ENCODE measurements at regions not wholly inside any gene's neighbourhood (a gene's known extent, or its start where the extent isn't known, plus 50 kb on each side); places are given as distances from the start of the nearest gene placed in this dataset.

GRCh38 chr9:134489621-134490408 is 151.8 kb upstream of the COL5A1 start:
- 1% methylated on average over 13 of the region's 13 CpGs for WGBS (ENCODE audit: insufficient coverage, low coverage, missing lambda C conversion rate)
- Histone ChIP-seq H4K20me1 (replicated peaks; ENCODE audit: control insufficient read depth, insufficient read depth, low read length) (no peaks in the 10 kb centered on the region; the same call in none of the 2 replicates), H3K27me3 (ENCODE audit: control insufficient read depth in 2 of 2, insufficient read depth in 2 of 2, low read length in 2 of 2) (peaks cover 43 to 93% of the 10 kb centered on the region in 2 experiments), H3K4me1 (replicated peaks in 1 of 2; ENCODE audit: control insufficient read depth in 2 of 2, insufficient read depth in 2 of 2, low read length in 2 of 2) (no peaks in the 10 kb centered on the region), H3K9me1 (ENCODE audit: control insufficient read depth, insufficient read depth, low read length) (no peaks in the 10 kb centered on the region), H3K36me3 (ENCODE audit: control insufficient read depth, insufficient read depth, low read length) (no peaks in the 10 kb centered on the region), H3K4me2 (ENCODE audit: insufficient read depth, low read length) (no peak overlapping the region), H3K79me2 (ENCODE audit: control insufficient read depth, insufficient read depth, low read length) (no peaks in the 10 kb centered on the region), H2AFZ (ENCODE audit: low read depth, low read length) (no peak overlapping the region), H3K4me3 (no peak overlapping the region), H3K27ac (ENCODE audit: extremely low read depth, low read depth, low read length) (no peak overlapping the region), H3K9ac (ENCODE audit: insufficient read depth in 1 of 2, low read depth in 2 of 2, low read length in 2 of 2) (no peak overlapping the region), H3K9me3 (replicated peaks; ENCODE audit: control insufficient read depth, insufficient read depth, low read depth, low read length) (no peaks in the 10 kb centered on the region)
- in situ Hi-C loops (cut with MboI) (no loop called here), intact Hi-C loops (cut with micrococcal nuclease) (no loop called here)
- TF ChIP-seq RAD21 (CRISPR knock-in tag; conservative IDR thresholded peaks at IDR 0.05 in 1 of 2, IDR thresholded peaks at IDR 0.05 in 1 of 2) (no peak), C11orf30 (IDR thresholded peaks at IDR 0.05; ENCODE audit: low read depth) (no peak), RCOR1 (IDR thresholded peaks at IDR 0.05; ENCODE audit: borderline replicate concordance in 1 of 2, low read depth in 2 of 2, low read length in 2 of 2) (no peak), ATF3 (IDR thresholded peaks at IDR 0.05) (0 out of 2 replicates have a peak, but pooled peaks have one; percentile 11), ATF3 (CRISPR knock-in tag; conservative IDR thresholded peaks at IDR 0.05) (no peak), KLF6 (CRISPR knock-in tag; IDR thresholded peaks at IDR 0.05; ENCODE audit: borderline replicate concordance) (no peak)
- ChIA-PET POLR2A (no interaction called here), CTCF (ENCODE audit: low intra/inter-chr PET ratio) (no interaction called here)
- FAIRE-seq = no peak
- BruUV-seq (replicated peaks) = no TSS peak
- DNase-seq (ENCODE audit: extremely low read depth in 1 of 4, low spot score in 3 of 4) = no peak
- ATAC-seq = no peak
